ENCODE measurements at regions not wholly inside any gene's neighbourhood (a gene's known extent, or its start where the extent isn't known, plus 50 kb on each side); places are given as distances from the start of the nearest gene placed in this dataset.

- TF ChIP-seq, protein P1, sequence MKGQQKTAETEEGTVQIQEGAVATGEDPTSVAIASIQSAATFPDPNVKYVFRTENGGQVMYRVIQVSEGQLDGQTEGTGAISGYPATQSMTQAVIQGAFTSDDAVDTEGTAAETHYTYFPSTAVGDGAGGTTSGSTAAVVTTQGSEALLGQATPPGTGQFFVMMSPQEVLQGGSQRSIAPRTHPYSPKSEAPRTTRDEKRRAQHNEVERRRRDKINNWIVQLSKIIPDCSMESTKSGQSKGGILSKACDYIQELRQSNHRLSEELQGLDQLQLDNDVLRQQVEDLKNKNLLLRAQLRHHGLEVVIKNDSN (IDR thresholded peaks at IDR 0.05; ENCODE audit: borderline replicate concordance, extremely low read length, insufficient read depth, low read depth, low read length): no peak
- TF ChIP-seq, protein P2, sequence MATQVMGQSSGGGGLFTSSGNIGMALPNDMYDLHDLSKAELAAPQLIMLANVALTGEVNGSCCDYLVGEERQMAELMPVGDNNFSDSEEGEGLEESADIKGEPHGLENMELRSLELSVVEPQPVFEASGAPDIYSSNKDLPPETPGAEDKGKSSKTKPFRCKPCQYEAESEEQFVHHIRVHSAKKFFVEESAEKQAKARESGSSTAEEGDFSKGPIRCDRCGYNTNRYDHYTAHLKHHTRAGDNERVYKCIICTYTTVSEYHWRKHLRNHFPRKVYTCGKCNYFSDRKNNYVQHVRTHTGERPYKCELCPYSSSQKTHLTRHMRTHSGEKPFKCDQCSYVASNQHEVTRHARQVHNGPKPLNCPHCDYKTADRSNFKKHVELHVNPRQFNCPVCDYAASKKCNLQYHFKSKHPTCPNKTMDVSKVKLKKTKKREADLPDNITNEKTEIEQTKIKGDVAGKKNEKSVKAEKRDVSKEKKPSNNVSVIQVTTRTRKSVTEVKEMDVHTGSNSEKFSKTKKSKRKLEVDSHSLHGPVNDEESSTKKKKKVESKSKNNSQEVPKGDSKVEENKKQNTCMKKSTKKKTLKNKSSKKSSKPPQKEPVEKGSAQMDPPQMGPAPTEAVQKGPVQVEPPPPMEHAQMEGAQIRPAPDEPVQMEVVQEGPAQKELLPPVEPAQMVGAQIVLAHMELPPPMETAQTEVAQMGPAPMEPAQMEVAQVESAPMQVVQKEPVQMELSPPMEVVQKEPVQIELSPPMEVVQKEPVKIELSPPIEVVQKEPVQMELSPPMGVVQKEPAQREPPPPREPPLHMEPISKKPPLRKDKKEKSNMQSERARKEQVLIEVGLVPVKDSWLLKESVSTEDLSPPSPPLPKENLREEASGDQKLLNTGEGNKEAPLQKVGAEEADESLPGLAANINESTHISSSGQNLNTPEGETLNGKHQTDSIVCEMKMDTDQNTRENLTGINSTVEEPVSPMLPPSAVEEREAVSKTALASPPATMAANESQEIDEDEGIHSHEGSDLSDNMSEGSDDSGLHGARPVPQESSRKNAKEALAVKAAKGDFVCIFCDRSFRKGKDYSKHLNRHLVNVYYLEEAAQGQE (IDR thresholded peaks at IDR 0.05; ENCODE audit: low read depth, low read length): no peak
Measured at GRCh38 chr3:153414982-153415381, 253.0 kb downstream of the RAP2B start (continued).

GRCh38 chr3:153422314-153422713 is 260.3 kb downstream of the RAP2B start:
- H3K27ac ChIP-seq (ENCODE audit: control insufficient read depth, insufficient read depth): no peak overlapping the region
- POLR2A ChIA-PET: no interaction called here
- DNase-seq (ENCODE audit: low read depth, low spot score): no peak
- no peak overlapping the region for H3K9ac ChIP-seq (ENCODE audit: control insufficient read depth, insufficient read depth, low read length)
- H3K79me2 ChIP-seq (ENCODE audit: control insufficient read depth, insufficient read depth, low read length): no peaks in the 10 kb centered on the region
- no peaks in the 10 kb centered on the region for H3K27me3 ChIP-seq (replicated peaks in 1 of 2; ENCODE audit: control insufficient read depth in 2 of 2, insufficient read depth in 2 of 2, low read length in 1 of 2)
- CTCF ChIA-PET: no interaction called here
- H3K4me2 ChIP-seq (ENCODE audit: control insufficient read depth, insufficient read depth): no peak overlapping the region
- peaks cover 1% of the 10 kb centered on the region; the same call in 1 of the 3 replicates for H3K9me3 ChIP-seq (replicated peaks; ENCODE audit: control insufficient read depth, insufficient read depth, low read length)
- no peak for ATAC-seq
- SMC1A ChIA-PET (ENCODE audit: uncharacterized antibody, unreplicated experiment): no interaction called here
- H4K20me1 ChIP-seq (ENCODE audit: control insufficient read depth, insufficient read depth): no peaks in the 10 kb centered on the region
- RAD21 ChIA-PET (ENCODE audit: unreplicated experiment): no interaction called here
- no peaks in the 10 kb centered on the region for H3K4me1 ChIP-seq (ENCODE audit: control insufficient read depth, insufficient read depth, low read length)
- H3K36me3 ChIP-seq (ENCODE audit: control insufficient read depth in 2 of 2, insufficient read depth in 2 of 2, low read length in 1 of 2): no peaks in the 10 kb centered on the region
- H2AFZ ChIP-seq (ENCODE audit: control insufficient read depth, low read depth, low read length): no peak overlapping the region
- FAIRE-seq: no peak
- BruUV-seq (replicated peaks): no TSS peak
- intact Hi-C loops (cut with micrococcal nuclease; ENCODE audit: unreplicated experiment) (no loop called here), in situ Hi-C loops (cut with MboI) (no loop called here)
- no peak overlapping the region for H3K4me3 ChIP-seq
- WGBS (ENCODE audit: insufficient coverage, insufficient replicate concordance, low lambda C conversion rate, missing lambda C conversion rate): 4% methylated on average over 4 of the region's 4 CpGs
- TF ChIP-seq NFYA (IDR thresholded peaks at IDR 0.05; ENCODE audit: borderline replicate concordance, low read depth, low read length) (no peak), POLR2AphosphoS2 (IDR thresholded peaks at IDR 0.05; ENCODE audit: low read depth, low read length) (no peak), CHD4 (IDR thresholded peaks at IDR 0.05) (no peak), HSF1 (IDR thresholded peaks at IDR 0.05; ENCODE audit: low read depth, low read length) (no peak), NRF1 (conservative IDR thresholded peaks at IDR 0.05; ENCODE audit: low read depth, low read length) (no peak), HCFC1 (IDR thresholded peaks at IDR 0.05; ENCODE audit: low read length) (no peak), STAT3 (IDR thresholded peaks at IDR 0.05; ENCODE audit: low read depth, low read length) (no peak), TCF12 (IDR thresholded peaks at IDR 0.05; ENCODE audit: low read depth, low read length) (no peak), NFXL1 (IDR thresholded peaks at IDR 0.05; ENCODE audit: borderline replicate concordance) (no peak), ASH2L (IDR thresholded peaks at IDR 0.05; ENCODE audit: borderline replicate concordance, low read depth) (no peak), SP1 (IDR thresholded peaks at IDR 0.05; ENCODE audit: low read depth, low read length) (no peak)
- TF ChIP-seq, protein P3, sequence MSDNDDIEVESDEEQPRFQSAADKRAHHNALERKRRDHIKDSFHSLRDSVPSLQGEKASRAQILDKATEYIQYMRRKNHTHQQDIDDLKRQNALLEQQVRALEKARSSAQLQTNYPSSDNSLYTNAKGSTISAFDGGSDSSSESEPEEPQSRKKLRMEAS (IDR thresholded peaks at IDR 0.05; ENCODE audit: low read depth, low read length): no peak

Data from GM12878 (cell line).